HAP-1 (cell line): ENCODE measurements at regions not wholly inside any gene's neighbourhood (a gene's known extent, or its start where the extent isn't known, plus 50 kb on each side); places are given as distances from the start of the nearest gene placed in this dataset.
A peak's percentile ranks its signal among the peaks of the same experiment; 100 is the strongest.
"Not testable (repeated sequence)": the region's sequence is repeated elsewhere in the genome, so short reads cannot be mapped to it uniquely, and the experiment has no call there.

Source experiments
- DNase-seq, 2 experiments: peaks; one replicate each; pipeline ENCODE4 v3.0.0-alpha.2; 2016 to 2020; ENCODE audit warnings: low spot score in 2 of 2
- H3K27me3 ChIP-seq: fragments of 250-450 bp; sonication (Bioruptor Pico); 2 replicates; pipeline ENCODE4 v1.5.1; 2020; ENCODE audit warnings: low read depth, mild to moderate bottlenecking, moderate library complexity
- H3K36me3 ChIP-seq: fragments of 250-450 bp; sonication (Bioruptor Pico); replicated peaks from 2 replicates; pipeline ENCODE4 v1.5.1; 2020; ENCODE audit warnings: mild to moderate bottlenecking
- H3K4me1 ChIP-seq: fragments of 250-450 bp; sonication (Bioruptor Pico); 2 replicates; pipeline ENCODE4 v1.5.1; 2020; ENCODE audit warnings: mild to moderate bottlenecking
- H3K4me3 ChIP-seq: fragments of 250-450 bp; sonication (Bioruptor Pico); 2 replicates; pipeline ENCODE4 v1.5.1; 2020; ENCODE audit warnings: mild to moderate bottlenecking, moderate library complexity
- H3K9me3 ChIP-seq: fragments of 250-450 bp; sonication (Bioruptor Pico); 2 replicates; pipeline ENCODE4 v1.5.1; 2020; ENCODE audit warnings: mild to moderate bottlenecking, moderate library complexity
- in situ Hi-C: fragments of 300-500 bp; cut with MboI; formaldehyde crosslinking; loops from 3 replicates; pipeline ENCODE4 v1.14.3; 2020; ENCODE audit warnings: low sequenced_read_pairs, inconsistent platforms, mixed read lengths

DNA sequence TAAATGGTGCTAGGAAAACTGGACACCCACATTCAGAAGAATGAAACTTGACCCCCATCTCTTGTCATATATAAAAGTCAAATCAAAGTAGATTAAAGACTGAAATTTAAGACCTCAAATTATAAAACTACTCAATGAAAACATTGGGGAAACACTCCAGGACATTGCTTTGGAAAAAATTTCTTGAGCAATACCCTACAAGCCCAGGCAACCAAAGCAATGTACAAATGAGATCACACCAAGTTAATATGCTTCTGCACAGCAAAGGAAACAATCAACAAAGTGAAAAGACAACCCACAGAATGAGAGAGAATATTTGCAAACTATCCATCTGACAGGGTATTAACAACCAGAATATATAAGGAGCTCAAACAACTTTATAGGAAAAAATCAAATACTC is 407.9 kb upstream of the BTBD3 start:
- Histone ChIP-seq H3K4me3 (no peak overlapping the region), H3K4me1 (no peaks in the 10 kb centered on the region), H3K9me3 (no peaks in the 10 kb centered on the region), H3K27me3 (no peaks in the 10 kb centered on the region), H3K36me3 (no peaks in the 10 kb centered on the region)
- DNase-seq: no peak
- in situ Hi-C loops: no loop called here

DNA sequence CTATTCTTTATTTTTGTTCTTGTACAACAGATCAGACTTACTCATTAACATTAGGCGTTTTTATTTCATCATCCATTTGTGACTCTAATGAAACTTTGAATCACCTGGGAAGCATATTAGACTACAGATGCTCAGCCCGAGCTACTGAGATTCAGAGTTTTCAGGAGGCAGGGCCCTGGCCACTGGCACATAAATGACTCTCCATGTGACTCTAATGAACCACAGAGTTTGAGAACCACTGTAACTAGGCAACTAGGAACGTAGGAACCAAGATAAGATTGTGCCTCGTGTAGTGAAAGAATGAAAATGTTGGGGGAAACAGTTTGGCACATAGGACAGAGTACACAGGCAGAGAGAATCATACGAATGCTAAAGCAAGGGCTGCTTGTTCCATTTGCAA is 405.9 kb upstream of the BTBD3 start:
- Histone ChIP-seq H3K36me3 (no peaks in the 10 kb centered on the region), H3K4me3 (no peak overlapping the region), H3K4me1 (no peaks in the 10 kb centered on the region; the same call in 1 of the 2 replicates), H3K27me3 (no peaks in the 10 kb centered on the region), H3K9me3 (no peaks in the 10 kb centered on the region)
- in situ Hi-C loops: no loop called here
- DNase-seq: no peak

DNA sequence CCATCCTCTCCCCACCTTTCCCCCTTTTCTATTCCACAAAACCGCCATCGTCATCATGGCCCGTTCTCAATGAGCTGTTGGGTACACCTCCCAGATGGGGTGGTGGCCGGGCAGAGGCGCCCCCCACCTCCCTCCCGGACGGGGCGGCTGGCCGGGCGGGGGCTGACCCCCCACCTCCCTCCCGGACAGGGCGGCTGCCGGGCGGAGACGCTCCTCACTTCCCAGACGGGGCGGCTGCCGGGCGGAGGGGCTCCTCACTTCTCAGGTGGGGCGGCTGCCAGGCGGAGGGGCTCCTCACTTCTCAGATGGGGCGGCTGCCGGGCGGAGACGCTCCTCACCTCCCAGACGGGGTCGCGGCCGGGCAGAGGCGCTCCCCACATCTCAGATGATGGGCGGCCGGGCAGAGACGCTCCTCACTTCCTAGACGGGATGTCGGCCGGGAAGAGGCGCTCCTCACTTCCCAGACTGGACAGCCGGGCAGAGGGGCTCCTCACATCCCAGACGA is 404.4 kb upstream of the BTBD3 start:
- H3K9me3 ChIP-seq, in situ Hi-C loops, H3K4me3 ChIP-seq, H3K4me1 ChIP-seq, DNase-seq, H3K36me3 ChIP-seq, H3K27me3 ChIP-seq: not testable (repeated sequence)

DNA sequence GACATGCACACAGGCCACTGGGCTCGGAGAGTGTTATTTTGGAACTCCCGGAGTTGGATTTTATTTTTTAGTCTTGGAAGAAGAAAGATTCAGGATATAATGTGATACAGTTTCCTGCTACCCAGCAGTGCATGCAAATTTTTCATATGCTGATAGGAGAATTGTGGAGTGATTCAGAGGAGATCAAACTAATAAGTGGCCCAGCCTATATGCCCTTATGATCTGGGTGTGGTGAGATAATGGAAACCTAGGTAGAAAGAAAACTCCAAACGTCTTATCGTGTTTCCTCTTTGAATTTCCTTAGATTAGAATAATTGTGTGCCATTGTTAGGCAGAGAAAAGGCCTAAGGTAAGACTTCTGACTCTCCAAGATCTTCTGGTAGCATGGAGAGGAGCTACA is 401.2 kb upstream of the BTBD3 start:
- DNase-seq: no peak
- in situ Hi-C loops: no loop called here
- H3K36me3 ChIP-seq: no peaks in the 10 kb centered on the region
- H3K4me1 ChIP-seq: no peaks in the 10 kb centered on the region; the same call in 1 of the 2 replicates
- H3K4me3 ChIP-seq: no peak overlapping the region
- H3K9me3 ChIP-seq: no peaks in the 10 kb centered on the region
- no peaks in the 10 kb centered on the region for H3K27me3 ChIP-seq

DNA sequence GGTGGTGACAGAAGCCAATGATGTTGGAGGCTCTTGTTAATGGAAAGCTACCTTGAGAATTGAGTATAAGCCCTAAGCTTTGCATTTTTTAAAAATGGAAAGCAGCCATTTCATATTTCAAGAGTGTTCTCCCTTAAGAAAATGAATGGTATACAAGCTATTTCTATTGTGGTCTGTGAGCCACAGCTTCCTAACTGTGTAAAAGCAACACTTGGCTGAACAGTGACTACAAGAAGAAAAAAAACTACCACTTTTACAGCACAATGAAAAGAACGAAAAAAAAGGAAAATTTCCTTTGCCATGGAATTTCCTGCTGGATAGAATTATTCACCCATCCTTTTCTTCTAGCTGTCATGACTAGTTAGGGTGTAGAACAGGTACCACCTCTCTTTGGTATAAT is 397.1 kb upstream of the BTBD3 start:
- Histone ChIP-seq H3K36me3 (no peaks in the 10 kb centered on the region), H3K9me3 (no peaks in the 10 kb centered on the region), H3K4me1 (no peaks in the 10 kb centered on the region; the same call in 1 of the 2 replicates), H3K27me3 (no peaks in the 10 kb centered on the region), H3K4me3 (no peak overlapping the region)
- DNase-seq: no peak
- in situ Hi-C loops: no loop called here

DNA sequence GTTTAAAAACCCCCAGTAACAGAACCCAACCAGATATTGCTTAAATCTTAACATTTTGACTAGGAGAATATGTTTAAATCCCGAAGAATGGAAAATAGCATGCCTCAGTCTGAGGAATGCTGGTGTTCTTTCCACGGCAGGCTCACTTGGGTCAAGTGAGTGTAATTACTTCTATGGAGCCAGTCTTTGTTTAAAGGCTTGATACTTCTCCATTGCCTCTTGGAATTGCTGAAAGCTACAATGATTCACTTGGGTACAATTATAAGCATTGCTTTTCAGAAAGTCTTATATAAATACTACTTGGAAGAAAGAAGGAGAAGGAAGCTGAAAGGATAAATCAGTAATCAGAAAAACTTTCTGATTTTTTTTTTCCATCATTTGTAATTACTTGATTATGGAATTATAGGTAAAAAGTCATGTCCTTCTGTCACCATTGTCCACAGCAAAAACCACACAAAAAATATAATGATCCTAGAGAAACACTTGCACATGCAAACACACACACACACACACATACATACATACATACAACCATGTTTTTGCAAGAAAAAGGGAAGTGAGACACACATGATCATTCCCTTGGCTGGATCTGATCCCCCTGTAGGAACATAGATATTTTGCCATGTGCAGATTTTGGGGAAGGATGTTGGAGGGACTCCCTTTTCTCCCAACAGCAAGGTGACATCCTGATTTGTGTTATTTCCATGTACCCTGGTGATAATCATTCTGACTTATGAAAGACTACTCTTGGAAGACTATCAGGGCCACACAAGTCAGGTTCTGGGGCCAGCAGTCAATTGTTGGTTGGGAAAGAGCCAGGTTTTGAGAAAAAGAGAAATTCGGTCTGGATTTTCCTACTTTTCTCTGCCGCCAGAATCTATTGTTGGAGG is 396.0 kb upstream of the BTBD3 start:
- no peaks in the 10 kb centered on the region for H3K27me3 ChIP-seq
- H3K4me3 ChIP-seq: no peak overlapping the region
- in situ Hi-C loops: no loop called here
- DNase-seq: no peak
- H3K36me3 ChIP-seq: no peaks in the 10 kb centered on the region
- no peaks in the 10 kb centered on the region for H3K9me3 ChIP-seq
- H3K4me1 ChIP-seq: no peaks in the 10 kb centered on the region

DNA sequence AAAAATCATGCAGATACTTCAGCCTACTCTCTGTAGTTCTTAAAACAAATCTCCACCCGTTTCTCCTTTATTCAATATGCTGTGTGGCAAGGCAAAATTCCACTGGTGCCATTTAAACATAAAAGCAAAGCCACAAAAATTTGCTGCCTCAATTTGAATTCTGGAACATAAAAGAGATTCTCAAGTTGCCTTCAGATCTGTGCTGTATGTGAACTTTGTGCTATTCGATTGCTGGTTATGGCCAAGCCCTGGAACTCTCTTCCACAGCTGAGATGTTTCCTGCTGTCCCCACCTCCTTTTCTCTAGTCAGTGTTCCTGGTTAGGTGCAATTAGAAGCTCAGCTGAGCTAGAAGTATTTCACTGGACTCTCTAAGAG is 395.3 kb upstream of the BTBD3 start:
- H3K27me3 ChIP-seq: no peaks in the 10 kb centered on the region
- H3K4me3 ChIP-seq: no peak overlapping the region
- no peaks in the 10 kb centered on the region for H3K4me1 ChIP-seq
- H3K36me3 ChIP-seq: no peaks in the 10 kb centered on the region
- DNase-seq: no peak
- H3K9me3 ChIP-seq: no peaks in the 10 kb centered on the region
- in situ Hi-C loops: no loop called here

DNA sequence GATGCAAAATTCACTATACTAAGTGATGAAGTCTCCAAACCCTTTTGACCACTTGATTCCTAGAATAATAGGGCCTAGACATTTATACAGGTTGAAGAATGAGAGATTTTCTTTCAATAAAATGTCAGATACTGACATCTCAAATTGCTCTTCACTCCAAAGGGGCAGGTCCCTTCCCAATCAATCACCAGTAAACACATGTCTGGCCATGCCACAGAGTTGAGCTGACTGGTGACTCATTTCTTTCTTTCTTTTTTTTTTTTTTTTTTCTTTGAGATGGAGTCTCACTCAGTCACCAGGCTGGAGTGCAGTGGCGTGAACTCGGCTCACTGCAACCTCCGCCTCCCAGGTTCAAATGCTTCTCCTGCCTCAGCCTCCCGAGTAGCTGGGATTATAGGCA is 388.6 kb upstream of the BTBD3 start:
- Histone ChIP-seq H3K36me3 (no peaks in the 10 kb centered on the region), H3K9me3 (peaks cover 6% of the 10 kb centered on the region), H3K4me1 (no peaks in the 10 kb centered on the region), H3K27me3 (no peaks in the 10 kb centered on the region), H3K4me3 (no peak overlapping the region)
- in situ Hi-C loops: no loop called here
- DNase-seq: no peak

DNA sequence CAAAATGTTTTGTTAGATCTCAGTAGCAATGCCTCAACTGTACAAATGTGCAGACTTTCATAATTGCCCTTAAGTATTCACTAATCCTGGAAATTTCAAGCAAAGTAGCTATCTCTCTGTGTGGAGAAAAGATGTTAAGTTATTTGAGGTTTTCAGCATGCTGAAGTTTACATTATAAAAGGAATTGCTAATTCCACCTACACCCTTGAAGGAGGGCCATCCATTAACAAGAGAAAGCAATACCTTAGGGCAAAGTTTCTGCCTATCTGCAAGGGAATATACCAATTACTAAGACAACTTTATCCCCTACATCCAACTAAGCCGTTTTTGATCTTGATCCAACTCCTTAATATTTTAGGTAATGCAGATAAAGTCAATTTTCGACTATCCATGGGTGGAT is 380.7 kb upstream of the BTBD3 start:
- H3K4me3 ChIP-seq: no peak overlapping the region
- H3K27me3 ChIP-seq: no peaks in the 10 kb centered on the region
- H3K36me3 ChIP-seq: no peaks in the 10 kb centered on the region
- H3K9me3 ChIP-seq: no peaks in the 10 kb centered on the region; the same call in 1 of the 2 replicates
- H3K4me1 ChIP-seq: peaks cover 10% of the 10 kb centered on the region
- peak in 1 of 2 experiments; percentile 93 for DNase-seq
- in situ Hi-C loops: no loop called here

DNA sequence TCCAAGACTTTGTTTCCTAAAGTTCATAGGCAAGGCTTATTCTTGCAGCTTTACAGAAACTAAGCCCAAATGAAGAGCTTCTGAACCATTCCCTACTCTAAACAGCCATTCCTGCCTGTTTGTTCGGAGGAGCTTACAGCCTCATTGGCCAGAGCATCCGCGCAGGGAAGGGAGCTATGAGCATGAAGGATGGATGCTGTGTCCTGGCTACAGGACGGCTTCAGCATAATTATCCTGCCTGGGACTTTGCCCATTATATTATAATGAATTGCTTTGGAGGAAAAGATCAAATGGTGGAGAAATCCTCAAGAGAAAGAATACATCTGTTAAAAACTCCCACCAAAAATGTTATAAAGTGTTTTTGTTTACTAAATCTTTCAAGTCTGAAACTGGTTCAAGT is 378.2 kb upstream of the BTBD3 start:
- H3K27me3 ChIP-seq: no peaks in the 10 kb centered on the region
- H3K9me3 ChIP-seq: no peaks in the 10 kb centered on the region
- H3K4me3 ChIP-seq: no peak overlapping the region
- in situ Hi-C loops: no loop called here
- H3K36me3 ChIP-seq: no peaks in the 10 kb centered on the region
- peaks cover 20% of the 10 kb centered on the region for H3K4me1 ChIP-seq
- no peak for DNase-seq

DNA sequence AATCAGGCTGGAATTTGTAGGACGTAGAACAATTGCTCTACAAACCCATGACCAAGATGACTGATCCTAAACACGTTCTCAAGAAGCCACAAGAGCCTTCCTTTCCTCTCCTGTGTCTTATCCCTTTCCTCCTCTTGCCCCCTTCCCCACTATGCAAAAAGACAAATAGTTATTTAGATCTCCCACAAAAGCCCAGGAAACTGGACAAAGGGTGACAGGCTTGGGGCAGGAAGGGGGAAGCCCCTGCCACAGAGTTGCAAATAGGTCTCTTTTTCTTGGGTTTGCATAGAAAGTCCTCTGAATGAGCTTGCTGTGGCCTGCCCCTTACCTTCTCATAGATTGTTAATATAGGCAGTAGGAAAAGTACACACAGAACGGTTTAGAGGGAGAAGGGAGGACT is 377.1 kb upstream of the BTBD3 start:
- no peak for DNase-seq
- Histone ChIP-seq H3K4me1 (peaks cover 20% of the 10 kb centered on the region), H3K9me3 (no peaks in the 10 kb centered on the region), H3K27me3 (no peaks in the 10 kb centered on the region), H3K4me3 (no peak overlapping the region), H3K36me3 (no peaks in the 10 kb centered on the region)
- in situ Hi-C loops: loop anchor here (10.0 kb wide), 1 partner anchor 266 kb away; no protein-coding TSS in a partner anchor

DNA sequence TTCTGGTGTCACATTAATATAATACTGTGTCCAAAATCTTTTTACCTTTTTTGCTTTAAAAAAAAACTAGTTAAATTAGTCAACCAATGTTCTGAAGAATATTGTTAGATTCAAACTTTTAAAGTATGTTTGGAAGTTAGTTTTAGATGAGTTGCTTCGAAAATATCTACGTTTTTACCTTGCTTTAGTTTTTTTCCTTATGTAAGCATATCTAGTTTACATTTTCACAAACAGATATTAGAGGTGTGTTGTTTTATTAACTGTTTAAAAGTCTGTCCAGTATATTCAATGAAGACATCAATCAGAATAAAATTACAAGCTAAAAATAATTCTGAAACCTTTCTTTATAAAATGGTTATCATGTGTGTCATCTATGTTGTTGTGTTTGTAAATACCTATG is 375.0 kb upstream of the BTBD3 start:
- no peak for DNase-seq
- H3K27me3 ChIP-seq: no peaks in the 10 kb centered on the region
- no peaks in the 10 kb centered on the region for H3K36me3 ChIP-seq
- no peak overlapping the region for H3K4me3 ChIP-seq
- in situ Hi-C loops: loop anchor here (10.0 kb wide), 1 partner anchor 268 kb away; no protein-coding TSS in a partner anchor
- H3K4me1 ChIP-seq: peaks cover 14% of the 10 kb centered on the region
- no peaks in the 10 kb centered on the region for H3K9me3 ChIP-seq

DNA sequence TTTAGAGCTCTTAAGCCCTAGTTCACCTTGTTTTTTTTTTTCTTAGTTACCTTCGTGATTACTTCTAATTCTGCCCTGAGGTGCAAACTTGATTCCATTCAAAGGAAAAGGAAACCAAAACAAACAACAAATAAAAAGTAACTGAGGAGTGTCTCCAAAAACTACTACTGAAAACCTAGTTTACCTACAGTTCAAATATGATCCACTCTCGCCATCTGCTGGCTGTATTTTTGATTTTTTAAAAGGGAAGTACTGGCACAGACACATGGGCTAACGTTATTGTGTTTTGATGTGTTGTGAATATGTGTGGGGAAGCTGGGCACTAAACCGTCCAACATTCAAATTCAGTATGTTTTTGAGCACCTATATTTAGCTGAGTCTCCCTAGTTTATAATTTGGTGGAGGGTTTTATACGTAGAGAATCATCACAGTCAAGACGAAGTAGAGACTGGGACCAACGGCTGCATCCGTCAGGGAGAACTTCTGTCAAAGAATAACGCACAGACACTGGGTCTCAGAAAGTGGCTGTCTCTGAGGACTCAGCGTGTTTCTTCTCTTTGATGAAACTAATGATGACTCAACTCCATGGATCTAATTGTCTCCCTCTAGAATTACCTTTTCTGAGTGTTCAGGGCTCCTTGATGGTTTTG is 373.5 kb upstream of the BTBD3 start:
- peak; percentile 70 to 71 for DNase-seq
- no peaks in the 10 kb centered on the region for H3K36me3 ChIP-seq
- H3K4me3 ChIP-seq: no peak overlapping the region
- peaks cover 12% of the 10 kb centered on the region for H3K4me1 ChIP-seq
- in situ Hi-C loops: loop anchor here (10.0 kb wide), 1 partner anchor 269 kb away; no protein-coding TSS in a partner anchor
- H3K27me3 ChIP-seq: no peaks in the 10 kb centered on the region
- H3K9me3 ChIP-seq: no peaks in the 10 kb centered on the region

DNA sequence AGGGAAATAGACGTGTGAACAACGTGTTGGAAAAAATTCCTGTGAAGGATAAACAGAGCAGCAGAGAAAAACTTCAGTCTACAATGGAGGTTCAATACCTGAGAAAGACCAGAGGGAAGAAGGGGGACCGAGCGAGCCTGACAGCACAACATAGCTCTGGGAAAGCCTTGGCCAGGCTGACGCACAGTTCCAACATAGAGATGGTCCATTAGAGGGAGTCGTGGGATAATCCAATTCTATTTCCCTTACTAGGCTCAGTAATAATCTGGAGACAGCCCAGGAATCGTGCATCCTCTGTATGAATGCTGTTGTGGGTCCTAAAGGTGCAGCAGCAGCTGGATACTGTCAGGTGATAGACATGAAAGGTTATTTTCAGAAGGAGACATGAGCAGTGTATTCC is 370.8 kb upstream of the BTBD3 start:
- no peak for DNase-seq
- no peaks in the 10 kb centered on the region for H3K27me3 ChIP-seq
- in situ Hi-C loops: loop anchor here (10.0 kb wide), 1 partner anchor 272 kb away; no protein-coding TSS in a partner anchor

More for the DNA sequence above, 370.8 kb upstream of the BTBD3 start:
- Histone ChIP-seq H3K4me1 (peaks cover 10% of the 10 kb centered on the region), H3K36me3 (no peaks in the 10 kb centered on the region), H3K4me3 (no peak overlapping the region), H3K9me3 (no peaks in the 10 kb centered on the region)
